ENCODE measurements at regions not wholly inside any gene's neighbourhood (a gene's known extent, or its start where the extent isn't known, plus 50 kb on each side); places are given as distances from the start of the nearest gene placed in this dataset.

DNA sequence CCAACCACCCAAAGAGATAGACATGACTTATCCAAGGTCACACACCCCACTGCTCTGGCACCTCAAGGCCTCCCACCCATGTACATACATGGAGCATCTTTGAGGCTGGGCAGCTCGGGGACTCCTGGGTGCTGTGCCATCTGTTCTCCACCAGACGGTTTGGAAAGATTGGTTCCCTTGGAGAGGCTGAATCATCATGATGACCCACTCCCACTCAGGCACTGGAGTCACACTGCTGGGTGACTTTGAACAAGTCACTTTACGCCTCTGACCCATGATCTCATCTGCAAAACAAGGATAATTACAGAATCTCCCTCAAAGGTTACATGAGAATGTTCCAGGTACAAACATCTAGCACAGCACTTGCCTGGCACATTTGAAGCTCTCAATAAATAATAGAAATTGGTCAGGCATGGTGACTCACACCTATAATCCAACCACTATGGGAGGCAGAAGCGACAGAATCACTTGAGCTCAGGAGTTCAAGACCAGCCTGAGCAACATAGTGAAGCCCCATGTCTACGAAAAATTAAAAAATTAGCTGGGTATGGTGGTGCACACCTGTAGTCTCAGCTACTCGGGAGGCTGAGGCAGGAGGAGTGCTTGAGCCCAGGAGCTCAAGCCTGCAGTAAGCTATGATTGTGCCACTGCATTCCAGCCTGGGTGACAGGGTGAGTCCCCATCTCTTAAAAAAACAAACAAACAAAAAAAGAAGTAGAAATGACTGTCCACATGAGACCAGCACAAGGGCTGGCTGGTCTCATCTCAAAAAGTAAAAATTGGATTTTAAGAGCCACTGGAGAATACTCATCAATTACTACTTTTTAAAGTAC is 74.9 kb downstream of the RRAGC start:
- TF ChIP-seq, protein P1, sequence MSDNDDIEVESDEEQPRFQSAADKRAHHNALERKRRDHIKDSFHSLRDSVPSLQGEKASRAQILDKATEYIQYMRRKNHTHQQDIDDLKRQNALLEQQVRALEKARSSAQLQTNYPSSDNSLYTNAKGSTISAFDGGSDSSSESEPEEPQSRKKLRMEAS (IDR thresholded peaks at IDR 0.05): no peak
- no peak for TF ChIP-seq POLR2AphosphoS5 (IDR thresholded peaks at IDR 0.05; ENCODE audit: low read depth, low read length)
- TF ChIP-seq, protein P2, sequence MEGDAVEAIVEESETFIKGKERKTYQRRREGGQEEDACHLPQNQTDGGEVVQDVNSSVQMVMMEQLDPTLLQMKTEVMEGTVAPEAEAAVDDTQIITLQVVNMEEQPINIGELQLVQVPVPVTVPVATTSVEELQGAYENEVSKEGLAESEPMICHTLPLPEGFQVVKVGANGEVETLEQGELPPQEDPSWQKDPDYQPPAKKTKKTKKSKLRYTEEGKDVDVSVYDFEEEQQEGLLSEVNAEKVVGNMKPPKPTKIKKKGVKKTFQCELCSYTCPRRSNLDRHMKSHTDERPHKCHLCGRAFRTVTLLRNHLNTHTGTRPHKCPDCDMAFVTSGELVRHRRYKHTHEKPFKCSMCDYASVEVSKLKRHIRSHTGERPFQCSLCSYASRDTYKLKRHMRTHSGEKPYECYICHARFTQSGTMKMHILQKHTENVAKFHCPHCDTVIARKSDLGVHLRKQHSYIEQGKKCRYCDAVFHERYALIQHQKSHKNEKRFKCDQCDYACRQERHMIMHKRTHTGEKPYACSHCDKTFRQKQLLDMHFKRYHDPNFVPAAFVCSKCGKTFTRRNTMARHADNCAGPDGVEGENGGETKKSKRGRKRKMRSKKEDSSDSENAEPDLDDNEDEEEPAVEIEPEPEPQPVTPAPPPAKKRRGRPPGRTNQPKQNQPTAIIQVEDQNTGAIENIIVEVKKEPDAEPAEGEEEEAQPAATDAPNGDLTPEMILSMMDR (IDR thresholded peaks at IDR 0.05 in 2 of 3, conservative IDR thresholded peaks at IDR 0.05 in 1 of 3; ENCODE audit: borderline replicate concordance in 1 of 3, insufficient read depth in 1 of 3, low read depth in 2 of 3, low read length in 2 of 3): no peak
- no peak for TF ChIP-seq YY1 (IDR thresholded peaks at IDR 0.05; ENCODE audit: extremely low read depth, insufficient replicate concordance, low read depth, low read length)
- TF ChIP-seq EZH2 (IDR thresholded peaks at IDR 0.05): no peak
- TF ChIP-seq POLR2A (IDR thresholded peaks at IDR 0.05; ENCODE audit: borderline replicate concordance, extremely low read depth, insufficient read depth, insufficient read length): no peak
- no peak for TF ChIP-seq ZNF274 (IDR thresholded peaks at IDR 0.05; ENCODE audit: low read depth, low read length)
